OCI-LY1 (cell line): ENCODE measurements at regions not wholly inside any gene's neighbourhood (a gene's known extent, or its start where the extent isn't known, plus 50 kb on each side); places are given as distances from the start of the nearest gene placed in this dataset.

Experiments
- H2AFZ ChIP-seq: fragments of 200-600 bp; sonication (generic), shearing (Covaris generic); 2 replicates; pipeline ENCODE4 v1.6.0; 2014; ENCODE audit warnings: antibody characterized with exemption, mild to moderate bottlenecking, low read length
- H3F3A ChIP-seq: fragments of 200-600 bp; sonication (generic), shearing (Covaris generic); 2 replicates; pipeline ENCODE4 v1.6.0; 2014; ENCODE audit warnings: mild to moderate bottlenecking, antibody characterized with exemption, low read length, moderate library complexity; ENCODE audit not compliant: insufficient read depth
- H3K27ac ChIP-seq: fragments of 200-600 bp; sonication (generic); 2 replicates; pipeline ENCODE4 v1.5.1; 2014; ENCODE audit warnings: low read length, mixed run types, mild to moderate bottlenecking, low read depth; ENCODE audit not compliant: poor library complexity, severe bottlenecking
- H3K27me3 ChIP-seq: fragments of 200-600 bp; sonication (generic); 2 replicates; pipeline ENCODE4 v1.6.0; 2014; ENCODE audit warnings: antibody characterized with exemption, mild to moderate bottlenecking, low read length, moderate library complexity; ENCODE audit not compliant: insufficient read depth
- H3K36me3 ChIP-seq: fragments of 200-600 bp; sonication (generic); 2 replicates; pipeline ENCODE4 v1.6.1; 2014; ENCODE audit warnings: mild to moderate bottlenecking, antibody characterized with exemption, low read length, moderate library complexity, mixed read lengths; ENCODE audit not compliant: insufficient read depth
- H3K4me1 ChIP-seq: fragments of 200-600 bp; sonication (generic); 2 replicates; pipeline ENCODE4 v1.5.1; 2014; ENCODE audit warnings: mild to moderate bottlenecking, low read length, moderate library complexity; ENCODE audit not compliant: insufficient read depth, severe bottlenecking
- H3K4me2 ChIP-seq: fragments of 200-600 bp; sonication (generic), shearing (Covaris generic); 2 replicates; pipeline ENCODE4 v1.6.1; 2014; ENCODE audit warnings: low read length
- H3K4me3 ChIP-seq: fragments of 200-600 bp; sonication (generic); 2 replicates; pipeline ENCODE4 v1.5.1; 2014; ENCODE audit warnings: low read length, low read depth, mild to moderate bottlenecking, mixed read lengths; ENCODE audit not compliant: poor library complexity, severe bottlenecking
- H3K79me2 ChIP-seq: fragments of 200-600 bp; shearing (Covaris generic); 2 replicates; pipeline ENCODE4 v1.6.1; 2016; ENCODE audit warnings: mixed run types, low read length, mixed read lengths; ENCODE audit not compliant: insufficient read depth
- H3K9ac ChIP-seq: fragments of 200-600 bp; sonication (generic), shearing (Covaris generic); 2 replicates; pipeline ENCODE4 v1.6.1; 2014; ENCODE audit warnings: mild to moderate bottlenecking, low read length, mixed read lengths
- H3K9me2 ChIP-seq: fragments of 200-600 bp; sonication (generic), shearing (Covaris generic); 2 replicates; pipeline ENCODE4 v1.6.1; 2014; ENCODE audit warnings: low read depth, mild to moderate bottlenecking, low read length, mixed read lengths
- H3K9me3 ChIP-seq: fragments of 200-600 bp; shearing (Covaris generic); 2 replicates; pipeline ENCODE4 v1.6.1; 2014; ENCODE audit warnings: low read length, mixed read lengths
- H4K20me1 ChIP-seq: fragments of 200-600 bp; sonication (generic), shearing (Covaris generic); 2 replicates; pipeline ENCODE4 v1.6.0; 2016; ENCODE audit warnings: mild to moderate bottlenecking, low read length; ENCODE audit not compliant: insufficient read depth
- CTCF ChIP-seq: fragments of 200-600 bp; sonication (generic), shearing (Covaris generic); IDR thresholded peaks from 2 replicates; pipeline ENCODE4 v1.5.1; 2017; ENCODE audit warnings: mild to moderate bottlenecking, antibody characterized with exemption, low read length, moderate library complexity, mixed read lengths
- EZH2 ChIP-seq: fragments of 200-600 bp; sonication (generic), shearing (Covaris generic); IDR thresholded peaks from 2 replicates; pipeline ENCODE4 v1.8.0; 2017; ENCODE audit warnings: borderline replicate concordance, mixed run types, mild to moderate bottlenecking, antibody characterized with exemption, low read length, moderate library complexity, mixed read lengths

- Histone ChIP-seq H3F3A (no peaks in the 10 kb centered on the region), H3K27ac (no peak overlapping the region), H3K27me3 (no peaks in the 10 kb centered on the region), H3K36me3 (no peaks in the 10 kb centered on the region), H3K9me3 (no peaks in the 10 kb centered on the region), H3K4me2 (no peak overlapping the region), H3K4me3 (no peak overlapping the region), H2AFZ (no peak overlapping the region), H4K20me1 (no peaks in the 10 kb centered on the region), H3K79me2 (no peaks in the 10 kb centered on the region), H3K4me1 (no peaks in the 10 kb centered on the region), H3K9ac (no peak overlapping the region), H3K9me2 (no peaks in the 10 kb centered on the region)
- TF ChIP-seq EZH2 (no peak), CTCF (no peak)
Observed at GRCh38 chr4:158074851-158075250, 98.0 kb downstream of the GASK1B start.

GRCh38 chr4:158071931-158072330 is 100.9 kb downstream of the GASK1B start:
- Histone ChIP-seq H3K27me3 (no peaks in the 10 kb centered on the region), H4K20me1 (no peaks in the 10 kb centered on the region), H3K9ac (no peak overlapping the region), H3K4me2 (no peak overlapping the region), H3K4me1 (no peaks in the 10 kb centered on the region), H2AFZ (no peak overlapping the region), H3K4me3 (no peak overlapping the region), H3F3A (no peaks in the 10 kb centered on the region), H3K79me2 (no peaks in the 10 kb centered on the region), H3K9me2 (no peaks in the 10 kb centered on the region), H3K36me3 (no peaks in the 10 kb centered on the region), H3K9me3 (no peaks in the 10 kb centered on the region), H3K27ac (no peak overlapping the region)
- no peak for TF ChIP-seq EZH2
- no peak for TF ChIP-seq CTCF

- TF ChIP-seq EZH2 (no peak), CTCF (no peak)
- H3F3A ChIP-seq: no peaks in the 10 kb centered on the region
- H3K36me3 ChIP-seq: no peaks in the 10 kb centered on the region
- no peak overlapping the region for H3K9ac ChIP-seq
- no peaks in the 10 kb centered on the region for H3K9me2 ChIP-seq
- H3K27me3 ChIP-seq: no peaks in the 10 kb centered on the region
- no peaks in the 10 kb centered on the region for H3K9me3 ChIP-seq
- H4K20me1 ChIP-seq: no peaks in the 10 kb centered on the region
- no peak overlapping the region for H3K4me2 ChIP-seq
- no peak overlapping the region for H3K4me3 ChIP-seq
- no peaks in the 10 kb centered on the region for H3K4me1 ChIP-seq
- H3K79me2 ChIP-seq: no peaks in the 10 kb centered on the region
- no peak overlapping the region for H3K27ac ChIP-seq
- H2AFZ ChIP-seq: no peak overlapping the region
Observed at GRCh38 chr4:158068068-158068467, 104.8 kb downstream of the GASK1B start.
